Mesenchymal stem cell (in vitro differentiated cells and primary cell): ENCODE measurements at regions not wholly inside any gene's neighbourhood (a gene's known extent, or its start where the extent isn't known, plus 50 kb on each side); places are given as distances from the start of the nearest gene placed in this dataset.

ENCODE experiments used
- DNase-seq: peaks from one replicate; pipeline ENCODE4 v3.0.0-alpha.2; 2013
- H2AFZ ChIP-seq: one replicate; pipeline ENCODE4 v1.6.1; 2013; ENCODE audit warnings: low read depth, mild to moderate bottlenecking, control low read depth, inconsistent platforms, low read length, moderate library complexity
- H2AK5ac ChIP-seq: 2 replicates; pipeline ENCODE4 v1.6.1; 2013; ENCODE audit warnings: low read length, moderate library complexity, mild to moderate bottlenecking, inconsistent platforms; ENCODE audit not compliant: severe bottlenecking
- H2BK120ac ChIP-seq: one replicate; pipeline ENCODE4 v1.6.1; 2013; ENCODE audit warnings: low read depth, mild to moderate bottlenecking, inconsistent platforms, low read length, moderate library complexity
- H2BK12ac ChIP-seq, 2 experiments: one replicate each; pipeline ENCODE4 v1.6.1; 2013; ENCODE audit warnings: inconsistent platforms in 2 of 2, low read length in 2 of 2, mild to moderate bottlenecking in 2 of 2, moderate library complexity in 2 of 2, control low read depth in 1 of 2
- H2BK15ac ChIP-seq: one replicate; pipeline ENCODE4 v1.6.1; 2013; ENCODE audit warnings: mild to moderate bottlenecking, low read depth, inconsistent platforms; ENCODE audit not compliant: poor library complexity, severe bottlenecking
- H2BK5ac ChIP-seq: 2 replicates; pipeline ENCODE4 v1.6.1; 2013; ENCODE audit warnings: low read depth, mild to moderate bottlenecking, low read length, control low read depth, inconsistent platforms; ENCODE audit not compliant: poor library complexity, severe bottlenecking
- H3K14ac ChIP-seq, 2 experiments: one replicate each; pipeline ENCODE4 v1.6.1; 2013; ENCODE audit warnings: inconsistent platforms in 2 of 2, low read length in 2 of 2, control low read depth in 1 of 2, mild to moderate bottlenecking in 1 of 2, moderate library complexity in 1 of 2
- H3K18ac ChIP-seq, 2 experiments: one replicate each; pipeline ENCODE4 v1.6.1; 2013; ENCODE audit warnings: inconsistent platforms in 2 of 2, low read length in 2 of 2, control low read depth in 1 of 2, low read depth in 1 of 2, mild to moderate bottlenecking in 1 of 2
- H3K23ac ChIP-seq, 2 experiments: one replicate each; pipeline ENCODE4 v1.6.1; 2013; ENCODE audit warnings: inconsistent platforms in 2 of 2, low read length in 2 of 2, mild to moderate bottlenecking in 2 of 2, moderate library complexity in 2 of 2, control low read depth in 1 of 2
- H3K27ac ChIP-seq: 2 replicates; pipeline ENCODE4 v1.5.1; 2013; ENCODE audit warnings: mild to moderate bottlenecking, moderate library complexity, low read length, control low read depth, inconsistent platforms; ENCODE audit not compliant: poor library complexity, severe bottlenecking
- H3K27me3 ChIP-seq, 2 experiments: 2 replicates each; pipeline versions ENCODE4 v1.6.1 to v1.7.0; 2013; ENCODE audit warnings: low read length in 2 of 2, mild to moderate bottlenecking in 2 of 2, moderate library complexity in 2 of 2, control low read depth in 1 of 2, inconsistent platforms in 1 of 2; ENCODE audit not compliant: control insufficient read depth in 1 of 2, insufficient read depth in 1 of 2
- H3K36me3 ChIP-seq, 2 experiments: 2 replicates each; pipeline versions ENCODE4 v1.6.1 to v1.7.0; 2013; ENCODE audit warnings: low read length in 2 of 2, control low read depth in 1 of 2, inconsistent platforms in 1 of 2, low read depth in 1 of 2, mild to moderate bottlenecking in 1 of 2; ENCODE audit not compliant: insufficient read depth in 2 of 2, control insufficient read depth in 1 of 2
- H3K4ac ChIP-seq, 2 experiments: one replicate each; pipeline ENCODE4 v1.6.1; 2013; ENCODE audit warnings: inconsistent platforms in 2 of 2, low read length in 2 of 2, mild to moderate bottlenecking in 2 of 2, moderate library complexity in 2 of 2, control low read depth in 1 of 2, low read depth in 1 of 2
- H3K4me1 ChIP-seq: 2 replicates; pipeline ENCODE4 v1.6.1; 2013; ENCODE audit warnings: low read depth, low read length, control low read depth; ENCODE audit not compliant: control insufficient read depth, insufficient read depth
- H3K4me2 ChIP-seq: 2 replicates; pipeline ENCODE4 v1.6.1; 2013; ENCODE audit warnings: low read length, mild to moderate bottlenecking, inconsistent platforms; ENCODE audit not compliant: poor library complexity, severe bottlenecking
- H3K4me3 ChIP-seq, 2 experiments: 2 replicates each; pipeline versions ENCODE4 v1.5.1 to v1.7.0; 2013; ENCODE audit warnings: low read length in 2 of 2, mild to moderate bottlenecking in 2 of 2, control low read depth in 1 of 2, low read depth in 1 of 2; ENCODE audit not compliant: insufficient read depth in 1 of 2
- H3K79me1 ChIP-seq: replicated peaks from 2 replicates; pipeline ENCODE4 v1.6.1; 2013; ENCODE audit warnings: mild to moderate bottlenecking, control low read depth, low read length, inconsistent platforms; ENCODE audit not compliant: poor library complexity, severe bottlenecking
- H3K9ac ChIP-seq: 2 replicates; pipeline ENCODE4 v1.7.0; 2013; ENCODE audit warnings: mild to moderate bottlenecking, low read length, moderate library complexity
- H3K9me3 ChIP-seq: 2 replicates; pipeline ENCODE4 v1.7.0; 2013; ENCODE audit warnings: mild to moderate bottlenecking, low read length; ENCODE audit not compliant: control insufficient read depth
- H4K8ac ChIP-seq: one replicate; pipeline ENCODE4 v1.6.1; 2013; ENCODE audit warnings: inconsistent platforms, mild to moderate bottlenecking, low read length, moderate library complexity
- H4K91ac ChIP-seq: one replicate; pipeline ENCODE4 v1.6.1; 2013; ENCODE audit warnings: mild to moderate bottlenecking, low read length, inconsistent platforms
- WGBS: methylation state at CpG from one replicate; pipeline ENCODE4 v1.1.7; 2013; ENCODE audit warnings: mixed read lengths; 5-methylcytosine and 5-hydroxymethylcytosine counted together

DNA sequence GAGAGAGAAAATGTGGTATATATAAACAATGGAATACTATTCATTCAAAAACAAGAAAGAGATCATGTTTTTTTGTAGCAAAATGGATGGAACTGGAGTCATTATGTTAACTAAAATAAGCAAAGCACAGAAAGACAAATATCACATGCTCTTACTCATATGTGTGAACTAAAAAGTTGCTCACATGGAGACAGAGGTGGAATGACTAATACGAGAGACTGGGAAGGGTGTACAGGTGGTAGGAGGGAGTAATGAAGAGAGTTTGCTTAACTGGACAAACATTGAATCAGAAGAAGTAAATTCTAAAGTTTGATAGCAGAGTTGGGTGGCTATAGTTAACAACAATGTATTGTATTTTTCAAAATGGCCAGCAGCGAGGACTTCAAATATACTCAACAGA lies 1080.7 kb upstream of the CHAC2 start:
- H3K9ac ChIP-seq: no peak overlapping the region
- no peak overlapping the region for H3K27ac ChIP-seq
- H3K4me3 ChIP-seq: no peak overlapping the region
- H2BK120ac ChIP-seq: no peak overlapping the region
- no peak overlapping the region for H4K91ac ChIP-seq
- H2BK12ac ChIP-seq: no peak overlapping the region
- H2AFZ ChIP-seq: no peak overlapping the region
- H3K18ac ChIP-seq: no peak overlapping the region
- no peak overlapping the region for H3K14ac ChIP-seq
- no peaks in the 10 kb centered on the region for H3K4me1 ChIP-seq
- H3K9me3 ChIP-seq: peaks cover 38% of the 10 kb centered on the region
- H2AK5ac ChIP-seq: no peak overlapping the region
- no peak overlapping the region for H3K23ac ChIP-seq
- H3K36me3 ChIP-seq: no peaks in the 10 kb centered on the region
- H2BK5ac ChIP-seq: no peak overlapping the region
- H3K4ac ChIP-seq: no peak overlapping the region
- H3K27me3 ChIP-seq: no peaks in the 10 kb centered on the region
- 93% methylated on average over 2 of the region's 2 CpGs for WGBS
- no peak overlapping the region for H2BK15ac ChIP-seq
- no peak overlapping the region for H4K8ac ChIP-seq
- DNase-seq: no peak
- H3K4me2 ChIP-seq: no peak overlapping the region
- no peaks in the 10 kb centered on the region for H3K79me1 ChIP-seq

DNA sequence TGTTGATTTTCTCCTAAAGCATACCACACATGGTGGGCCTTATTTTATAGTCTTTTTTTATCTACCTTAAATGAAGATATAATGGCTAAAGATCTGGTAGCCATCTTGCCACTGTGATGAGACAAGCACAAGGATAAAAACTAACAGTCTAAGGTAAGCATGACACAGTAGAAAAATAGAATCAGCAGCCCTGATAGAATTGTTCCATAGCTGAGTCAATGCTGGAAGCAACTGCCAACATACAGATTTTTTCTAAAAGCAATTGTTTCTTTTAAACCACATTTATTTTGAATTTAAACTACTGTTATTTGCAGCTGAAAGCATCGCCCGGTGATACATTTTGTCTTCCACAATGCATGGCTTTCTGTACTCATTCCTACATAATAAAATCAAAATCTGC lies 1091.5 kb upstream of the CHAC2 start:
- WGBS: 82% methylated on average over 2 of the region's 2 CpGs
- Histone ChIP-seq H3K4me1 (no peaks in the 10 kb centered on the region), H2BK15ac (no peak overlapping the region), H3K18ac (no peak overlapping the region), H4K8ac (no peak overlapping the region), H3K23ac (no peak overlapping the region), H3K27me3 (no peaks in the 10 kb centered on the region), H3K27ac (no peak overlapping the region), H3K36me3 (no peaks in the 10 kb centered on the region), H3K4ac (no peak overlapping the region), H3K4me3 (no peak overlapping the region), H2BK12ac (no peak overlapping the region), H2AK5ac (no peak overlapping the region), H2BK120ac (no peak overlapping the region), H3K79me1 (no peaks in the 10 kb centered on the region), H3K9me3 (peaks cover 12% of the 10 kb centered on the region), H2AFZ (no peak overlapping the region), H3K14ac (no peak overlapping the region), H3K9ac (no peak overlapping the region), H4K91ac (no peak overlapping the region), H2BK5ac (no peak overlapping the region), H3K4me2 (no peak overlapping the region)
- no peak for DNase-seq

DNA sequence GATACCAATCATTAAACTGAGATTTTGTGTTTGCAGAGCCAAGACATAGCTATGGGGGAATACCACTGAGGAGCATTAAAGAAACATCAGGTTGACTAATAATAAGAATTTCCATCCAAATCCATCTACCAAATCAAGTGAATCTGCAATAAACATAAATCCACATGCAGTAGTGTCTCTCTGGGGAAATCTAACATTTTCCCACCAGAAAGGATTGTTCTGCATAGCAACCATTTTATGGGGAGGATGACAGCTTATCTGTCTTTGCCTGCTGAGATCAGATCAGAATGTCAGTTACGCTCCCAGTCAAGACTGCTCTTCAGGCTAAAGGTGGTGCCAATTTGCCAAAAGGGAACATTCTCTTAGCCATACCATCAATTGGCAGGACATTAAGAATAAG lies 1098.9 kb upstream of the CHAC2 start:
- H3K27ac ChIP-seq: no peak overlapping the region
- no peak overlapping the region for H3K23ac ChIP-seq
- WGBS: 100% methylated on average over 1 of the region's 1 CpG
- no peak overlapping the region for H3K4me3 ChIP-seq
- H3K4ac ChIP-seq: no peak overlapping the region
- no peak overlapping the region for H2BK12ac ChIP-seq
- no peak overlapping the region for H2BK5ac ChIP-seq
- H3K4me1 ChIP-seq: no peaks in the 10 kb centered on the region
- peaks cover 2% of the 10 kb centered on the region for H3K9me3 ChIP-seq
- H3K27me3 ChIP-seq: no peaks in the 10 kb centered on the region
- H4K91ac ChIP-seq: no peak overlapping the region
- H4K8ac ChIP-seq: no peak overlapping the region
- H2AK5ac ChIP-seq: no peak overlapping the region
- DNase-seq: no peak
- no peak overlapping the region for H3K14ac ChIP-seq
- no peak overlapping the region for H3K18ac ChIP-seq
- H3K9ac ChIP-seq: no peak overlapping the region
- no peak overlapping the region for H2BK120ac ChIP-seq
- H2BK15ac ChIP-seq: no peak overlapping the region
- no peaks in the 10 kb centered on the region for H3K36me3 ChIP-seq
- H3K4me2 ChIP-seq: no peak overlapping the region
- H2AFZ ChIP-seq: no peak overlapping the region
- H3K79me1 ChIP-seq: no peaks in the 10 kb centered on the region

DNA sequence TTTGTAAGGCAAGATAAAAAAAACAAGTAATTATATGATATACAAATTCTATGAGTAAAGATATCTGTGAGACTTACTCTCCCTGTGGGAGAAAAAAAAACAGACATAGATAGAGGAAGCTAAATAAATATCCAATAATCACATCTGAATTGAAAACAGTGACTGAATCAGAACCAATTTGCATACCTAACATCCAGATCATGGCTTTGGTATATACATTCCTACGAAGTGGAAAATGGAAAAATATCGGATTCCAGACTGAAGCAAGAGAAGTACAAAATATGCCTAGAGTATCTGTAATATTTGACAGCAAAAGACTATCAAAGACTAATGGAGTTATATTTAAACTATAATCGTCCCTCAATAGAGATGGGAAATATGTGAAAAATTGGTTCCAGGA lies 1108.1 kb upstream of the CHAC2 start:
- Histone ChIP-seq H3K4me3 (no peak overlapping the region), H2BK15ac (no peak overlapping the region), H3K36me3 (no peaks in the 10 kb centered on the region), H4K8ac (no peak overlapping the region), H2AK5ac (no peak overlapping the region), H3K79me1 (no peaks in the 10 kb centered on the region), H3K27me3 (no peaks in the 10 kb centered on the region), H3K4me2 (no peak overlapping the region), H2BK5ac (no peak overlapping the region), H2BK12ac (no peak overlapping the region), H3K9ac (no peak overlapping the region), H2BK120ac (no peak overlapping the region), H3K23ac (no peak overlapping the region), H3K14ac (no peak overlapping the region), H4K91ac (no peak overlapping the region), H3K27ac (no peak overlapping the region), H3K4ac (no peak overlapping the region), H3K9me3 (no peaks in the 10 kb centered on the region), H2AFZ (no peak overlapping the region), H3K18ac (no peak overlapping the region), H3K4me1 (no peaks in the 10 kb centered on the region)
- WGBS: 100% methylated on average over 1 of the region's 3 CpGs
- DNase-seq: no peak
